ENCODE measurements at regions not wholly inside any gene's neighbourhood (a gene's known extent, or its start where the extent isn't known, plus 50 kb on each side); places are given as distances from the start of the nearest gene placed in this dataset.
"Not testable (repeated sequence)": the region's sequence is repeated elsewhere in the genome, so short reads cannot be mapped to it uniquely, and the experiment has no call there.

GRCh38 chr3:87873136-87873535 lies 185.7 kb downstream of the CGGBP1 start:
- no peak for DNase-seq (ENCODE audit: low spot score)

GRCh38 chr3:87867001-87867400 lies 191.8 kb downstream of the CGGBP1 start:
- DNase-seq (ENCODE audit: low spot score), result no peak

GRCh38 chr3:87856126-87856525 lies 202.7 kb downstream of the CGGBP1 start:
- no peak for DNase-seq (ENCODE audit: low spot score)

- no peak for DNase-seq (ENCODE audit: low spot score)
Observed at GRCh38 chr3:87855616-87856015, 203.2 kb downstream of the CGGBP1 start.

- no peak for DNase-seq (ENCODE audit: low spot score)
Observed at GRCh38 chr3:87855211-87855610, 203.6 kb downstream of the CGGBP1 start.

- no peak for DNase-seq (ENCODE audit: low spot score)
Observed at GRCh38 chr3:87848003-87848402, 210.8 kb downstream of the CGGBP1 start.

GRCh38 chr3:87837076-87837475 lies 221.7 kb downstream of the CGGBP1 start:
- no peak for DNase-seq (ENCODE audit: low spot score)

- DNase-seq (ENCODE audit: low spot score), result no peak
Observed at GRCh38 chr3:87836026-87836425, 222.8 kb downstream of the CGGBP1 start.

- no peak for DNase-seq (ENCODE audit: low spot score)
Observed at GRCh38 chr3:87835236-87835635, 223.6 kb downstream of the CGGBP1 start.

GRCh38 chr3:87834327-87834726 lies 224.5 kb downstream of the CGGBP1 start:
- no peak for DNase-seq (ENCODE audit: low spot score)

- DNase-seq (ENCODE audit: low spot score), result no peak
Observed at GRCh38 chr3:87833039-87833377, 225.8 kb downstream of the CGGBP1 start.

- no peak for DNase-seq (ENCODE audit: low spot score)
Observed at GRCh38 chr3:87828046-87828445, 230.8 kb downstream of the CGGBP1 start.

GRCh38 chr3:87822563-87822962 lies 236.2 kb downstream of the CGGBP1 start:
- DNase-seq (ENCODE audit: low spot score), result no peak

GRCh38 chr3:87813503-87813902 lies 245.3 kb downstream of the CGGBP1 start:
- DNase-seq (ENCODE audit: low spot score), result not testable (repeated sequence)

GRCh38 chr3:87811953-87812352 lies 246.9 kb downstream of the CGGBP1 start:
- no peak for DNase-seq (ENCODE audit: low spot score)

- DNase-seq (ENCODE audit: low spot score), result no peak
Observed at GRCh38 chr3:87810452-87811016, 248.3 kb downstream of the CGGBP1 start.

GRCh38 chr3:87805670-87806069 lies 253.1 kb downstream of the CGGBP1 start:
- DNase-seq (ENCODE audit: low spot score), result no peak

GRCh38 chr3:87801409-87801808 lies 257.4 kb downstream of the CGGBP1 start:
- DNase-seq (ENCODE audit: low spot score), result no peak

- DNase-seq (ENCODE audit: low spot score), result no peak
Observed at GRCh38 chr3:87800516-87800915, 258.3 kb downstream of the CGGBP1 start.

- DNase-seq (ENCODE audit: low spot score), result no peak
Observed at GRCh38 chr3:87798567-87798947, 260.2 kb downstream of the CGGBP1 start.

GRCh38 chr3:87797872-87798566 lies 260.8 kb downstream of the CGGBP1 start:
- DNase-seq (ENCODE audit: low spot score), result no peak

- no peak for DNase-seq (ENCODE audit: low spot score)
Observed at GRCh38 chr3:87796843-87797185, 262.0 kb downstream of the CGGBP1 start.

- DNase-seq (ENCODE audit: low spot score), result no peak
Observed at GRCh38 chr3:87796137-87796842, 262.5 kb downstream of the CGGBP1 start.

GRCh38 chr3:87795701-87796100 lies 263.1 kb downstream of the CGGBP1 start:
- no peak for DNase-seq (ENCODE audit: low spot score)

Data from H4 (cell line).